Heart left ventricle (tissue), 16 donors: ENCODE measurements at regions not wholly inside any gene's neighbourhood (a gene's known extent, or its start where the extent isn't known, plus 50 kb on each side); places are given as distances from the start of the nearest gene placed in this dataset.

Experiments used
- ATAC-seq, 4 donors: fragments of 200-7000 bp; cut with Tn5 transposase; one replicate each; pipeline ENCODE4 v1.9.1; 2020 to 2022; ENCODE audit warnings: moderate library complexity in 4 of 4, mild to moderate bottlenecking in 3 of 4, moderate number of reproducible peaks in 1 of 4
- DNase-seq, 5 donors: peaks; one replicate each; pipeline ENCODE4 v3.0.0-alpha.2; 2020
- H3K27ac ChIP-seq, 12 donors: fragments of 200-600 bp; sonication (generic) in 4 of 12; one replicate each; pipeline versions ENCODE4 v1.5.0 to v1.8.0; 2016 to 2022; ENCODE audit warnings: mild to moderate bottlenecking in 2 of 12
- H3K27me3 ChIP-seq, 9 donors: fragments of 200-600 bp; sonication (generic) in 2 of 9; one replicate each; pipeline versions ENCODE4 v1.5.1 to v1.8.0; 2016 to 2022; ENCODE audit warnings: mild to moderate bottlenecking in 3 of 9
- H3K36me3 ChIP-seq, 9 donors: fragments of 200-600 bp; sonication (generic) in 2 of 9; one replicate each; pipeline versions ENCODE4 v1.5.0 to v1.8.0; 2018 to 2022; ENCODE audit warnings: mild to moderate bottlenecking in 2 of 9
- H3K4me1 ChIP-seq, 12 donors: fragments of 200-600 bp; sonication (generic) in 4 of 12; one replicate each; pipeline versions ENCODE4 v1.5.0 to v1.8.0; 2016 to 2022; ENCODE audit warnings: mild to moderate bottlenecking in 3 of 12
- H3K4me3 ChIP-seq, 12 donors: fragments of 200-600 bp; sonication (generic) in 4 of 12; one replicate each; pipeline versions ENCODE4 v1.5.0 to v1.8.0; 2017 to 2022; ENCODE audit warnings: mild to moderate bottlenecking in 9 of 12, moderate library complexity in 4 of 12
- H3K9me3 ChIP-seq, 12 donors: fragments of 200-600 bp; sonication (generic) in 4 of 12; one replicate each; pipeline versions ENCODE4 v1.5.0 to v1.8.0; 2016 to 2022; ENCODE audit warnings: mild to moderate bottlenecking in 1 of 12
- POLR2A ChIP-seq, 2 donors: fragments of 450-650 bp; IDR thresholded peaks; one replicate each; pipeline ENCODE4 v1.6.1; 2017; ENCODE audit warnings: antibody characterized with exemption in 2 of 2, mild to moderate bottlenecking in 2 of 2, moderate library complexity in 2 of 2
- WGBS, 4 donors: extraction: QIAGEN DNeasy Blood & Tissue Kit in 2 of 4; methylation state at CpG; one replicate each; pipeline versions ENCODE4 v1.1.5 to v1.1.7; 2013 to 2018; 5-methylcytosine and 5-hydroxymethylcytosine counted together
- intact Hi-C, 10 donors: fragments of 100-400 bp; cut with DNase I; formaldehyde crosslinking; loops; one replicate each; pipeline versions ENCODE4 v1.11.1 to v1.14.2; 2022
- TF ChIP-seq, protein P1 (sequence below), 12 donors: fragments of 200-600 bp; sonication (generic) in 4 of 12; IDR thresholded peaks; one replicate each; pipeline versions ENCODE4 v1.5.0 to v1.8.0; 2018 to 2022; ENCODE audit warnings: antibody characterized with exemption in 12 of 12, mild to moderate bottlenecking in 5 of 12
- donor health status: ischemic (EF 13 %, LVEDD 7.1; RV severe dilation, severe dysfunction).
- donor health status: healthy with polysubstance abuse.
- donor health status: DM: no; HTN: yes; CAD: no.
- donor health status: DM: no; HTN: no; CAD: no.
- donor health status: ischemic (EF 25% LVEDD 6.9; RV normal size, moderate dysfunction).
- donor health status: ischemic (EF 25% LVEDD 5.7; RV mildly dilated, moderate dysfunction).
- donor health status: healthy.
- donor health status: DM: yes; HTN: yes; CAD: no.
- donor health status: ischemic (EF 35%, LVEDD 5.7; RV mildly dilated, moderate dysfunction).
- donor health status: nonischemic (EF 11% LVEDD 7.7; RV severe dilation, severe dysfunction).
- donor health status: DM: yes; HTN: yes; CAD: no.
- donor health status: PGD.
- donor health status: ischemic (EF 29% LVEDD 5.4; RV normal size, mild dysfunction).
- donor health status: nonischemic (EF 23%, LVEDD 6.1; RV moderate dilation, normal function).

DNA sequence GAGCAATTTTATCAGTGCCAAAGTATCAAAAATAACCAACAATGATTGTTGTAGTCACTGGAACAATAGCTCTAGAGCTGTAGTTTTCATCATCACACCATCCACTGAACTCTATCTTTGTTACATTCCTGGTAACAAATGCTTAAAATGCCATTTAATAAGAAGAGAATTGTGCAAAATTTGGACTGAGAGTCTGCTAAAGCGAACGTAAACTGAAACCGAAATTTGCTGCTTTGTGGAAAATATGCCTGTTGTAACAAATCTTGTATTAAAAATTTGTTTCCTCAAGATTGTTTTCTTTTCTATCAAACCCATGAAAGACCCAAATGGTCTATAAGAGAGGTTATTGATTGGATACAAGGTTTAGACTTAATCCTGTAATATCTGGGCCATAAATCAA lies 109.3 kb upstream of the TECRL start:
- Histone ChIP-seq H3K4me3 (no peak overlapping the region), H3K36me3 (no peaks in the 10 kb centered on the region), H3K9me3 (peaks cover 0 to 5% (median 0%) of the 10 kb centered on the region in 12 donors), H3K27me3 (no peaks in the 10 kb centered on the region), H3K27ac (no peak overlapping the region), H3K4me1 (no peaks in the 10 kb centered on the region)
- intact Hi-C loops: no loop called here
- 87 to 95% (median 92%) methylated on average over 3 of the region's 3 CpGs for WGBS, 4 donors
- TF ChIP-seq POLR2A (IDR thresholded peaks at IDR 0.05): no peak
- TF ChIP-seq, protein P1, sequence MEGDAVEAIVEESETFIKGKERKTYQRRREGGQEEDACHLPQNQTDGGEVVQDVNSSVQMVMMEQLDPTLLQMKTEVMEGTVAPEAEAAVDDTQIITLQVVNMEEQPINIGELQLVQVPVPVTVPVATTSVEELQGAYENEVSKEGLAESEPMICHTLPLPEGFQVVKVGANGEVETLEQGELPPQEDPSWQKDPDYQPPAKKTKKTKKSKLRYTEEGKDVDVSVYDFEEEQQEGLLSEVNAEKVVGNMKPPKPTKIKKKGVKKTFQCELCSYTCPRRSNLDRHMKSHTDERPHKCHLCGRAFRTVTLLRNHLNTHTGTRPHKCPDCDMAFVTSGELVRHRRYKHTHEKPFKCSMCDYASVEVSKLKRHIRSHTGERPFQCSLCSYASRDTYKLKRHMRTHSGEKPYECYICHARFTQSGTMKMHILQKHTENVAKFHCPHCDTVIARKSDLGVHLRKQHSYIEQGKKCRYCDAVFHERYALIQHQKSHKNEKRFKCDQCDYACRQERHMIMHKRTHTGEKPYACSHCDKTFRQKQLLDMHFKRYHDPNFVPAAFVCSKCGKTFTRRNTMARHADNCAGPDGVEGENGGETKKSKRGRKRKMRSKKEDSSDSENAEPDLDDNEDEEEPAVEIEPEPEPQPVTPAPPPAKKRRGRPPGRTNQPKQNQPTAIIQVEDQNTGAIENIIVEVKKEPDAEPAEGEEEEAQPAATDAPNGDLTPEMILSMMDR (IDR thresholded peaks at IDR 0.05): no peak
- ATAC-seq (no peak), DNase-seq (no peak)

DNA sequence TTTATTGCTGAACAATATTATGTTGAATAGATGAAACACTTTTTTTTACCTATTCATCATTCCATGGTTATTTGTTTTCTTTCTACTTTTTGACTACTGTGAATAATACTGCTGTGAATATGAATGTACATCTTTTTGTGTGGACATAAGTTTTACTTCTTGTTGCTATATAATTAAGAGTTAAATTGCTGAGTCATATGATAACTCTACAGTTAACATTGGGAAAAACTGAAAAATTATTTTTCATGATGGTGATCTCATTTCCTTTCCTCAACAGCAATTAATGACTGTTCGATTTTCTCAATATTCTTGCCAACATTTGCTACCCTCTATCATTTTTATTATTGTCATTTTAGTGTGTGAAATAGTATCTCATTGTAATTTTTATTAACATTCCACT lies 106.9 kb upstream of the TECRL start:
- peaks cover 0 to 2% (median 0%) of the 10 kb centered on the region in 12 donors for H3K9me3 ChIP-seq
- no peaks in the 10 kb centered on the region for H3K36me3 ChIP-seq
- ATAC-seq (no peak), DNase-seq (no peak)
- TF ChIP-seq POLR2A (IDR thresholded peaks at IDR 0.05): no peak
- TF ChIP-seq, protein P1 (IDR thresholded peaks at IDR 0.05): no peak
- H3K4me3 ChIP-seq: no peak overlapping the region
- intact Hi-C loops: no loop called here
- H3K4me1 ChIP-seq: no peaks in the 10 kb centered on the region
- WGBS, 4 donors: 56 to 73% (median 67%) methylated on average over 1 of the region's 1 CpG
- H3K27me3 ChIP-seq: no peaks in the 10 kb centered on the region
- no peak overlapping the region for H3K27ac ChIP-seq

DNA sequence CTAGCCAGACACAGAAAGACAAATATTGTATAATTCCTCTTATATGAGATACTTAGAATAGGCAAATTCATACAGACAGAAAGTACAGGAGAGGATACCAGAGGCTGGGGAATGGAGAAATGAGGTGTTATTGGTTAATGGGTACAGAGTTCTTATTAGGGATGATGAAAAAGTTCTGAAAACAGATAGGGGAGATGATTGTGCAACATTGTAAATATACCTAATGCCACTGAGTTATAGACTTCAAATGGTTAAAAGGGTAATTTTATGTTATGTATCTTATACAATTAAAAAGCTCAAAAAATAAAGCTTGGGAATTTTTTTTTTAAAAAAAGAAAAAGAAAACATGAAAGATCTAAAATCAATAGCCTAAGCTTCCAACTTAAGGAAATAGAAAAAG lies 98.8 kb upstream of the TECRL start:
- Histone ChIP-seq H3K9me3 (peaks cover 0 to 9% (median 0%) of the 10 kb centered on the region in 12 donors), H3K27me3 (no peaks in the 10 kb centered on the region), H3K4me1 (peaks cover 0 to 1% (median 0%) of the 10 kb centered on the region in 12 donors), H3K36me3 (no peaks in the 10 kb centered on the region), H3K4me3 (no peak overlapping the region), H3K27ac (no peak overlapping the region)
- DNase-seq (no peak), ATAC-seq (no peak)
- TF ChIP-seq, protein P1 (IDR thresholded peaks at IDR 0.05): no peak
- no peak for TF ChIP-seq POLR2A (IDR thresholded peaks at IDR 0.05)
- intact Hi-C loops: no loop called here

DNA sequence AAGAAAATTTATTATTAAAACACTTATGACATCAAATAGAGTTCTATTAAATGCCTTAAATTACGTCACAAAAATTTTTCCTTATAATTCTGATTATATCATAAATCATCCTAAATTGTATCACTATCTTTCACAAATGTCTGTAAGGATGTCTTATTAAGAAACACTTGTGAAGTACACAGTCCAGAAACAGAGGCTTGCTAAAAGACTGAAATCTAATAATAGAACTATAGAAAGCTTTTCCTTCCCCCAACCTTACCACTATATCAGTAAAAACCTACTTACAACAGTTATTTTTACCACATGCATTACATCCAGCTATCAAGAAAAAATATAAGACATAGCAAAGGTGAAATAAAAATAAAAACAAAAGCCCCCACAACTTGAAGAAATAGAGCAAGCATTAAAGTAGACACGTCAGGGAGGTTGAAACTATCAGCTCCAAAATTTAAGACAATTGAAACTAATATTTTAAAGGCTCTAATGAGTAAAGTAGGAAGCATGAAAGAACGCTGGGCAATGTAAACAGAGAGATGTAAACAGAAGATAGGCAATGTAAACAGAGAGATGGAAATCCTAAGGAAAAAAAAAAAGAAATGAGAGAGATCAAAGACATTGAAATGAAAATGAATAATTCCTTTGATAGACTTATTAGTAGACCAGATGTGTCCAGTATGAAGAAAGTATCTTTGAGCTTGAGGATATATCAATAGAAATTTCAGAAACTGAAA lies 94.9 kb upstream of the TECRL start:
- H3K9me3 ChIP-seq: peaks cover 0 to 5% (median 0%) of the 10 kb centered on the region in 12 donors
- peaks cover 0 to 6% (median 0%) of the 10 kb centered on the region in 12 donors for H3K4me1 ChIP-seq
- peak overlapping the region in 7 of 12 donors; percentile 12 to 60 (median 36) for H3K27ac ChIP-seq
- H3K27me3 ChIP-seq: no peaks in the 10 kb centered on the region
- H3K4me3 ChIP-seq: no peak overlapping the region
- intact Hi-C loops: no loop called here
- ATAC-seq (peak in 2 of 4 donors; percentile 56 to 57), DNase-seq (no peak)
- 27 to 39% (median 36%) methylated on average over 3 of the region's 3 CpGs for WGBS, 4 donors
- H3K36me3 ChIP-seq: no peaks in the 10 kb centered on the region
- TF ChIP-seq, protein P1 (IDR thresholded peaks at IDR 0.05): no peak
- no peak for TF ChIP-seq POLR2A (IDR thresholded peaks at IDR 0.05)
